A549 (cell line): ENCODE measurements at regions not wholly inside any gene's neighbourhood (a gene's known extent, or its start where the extent isn't known, plus 50 kb on each side); places are given as distances from the start of the nearest gene placed in this dataset.

Source experiments
- ATAC-seq, 2 experiments: fragments of 200-7000 bp in 1 of 2; fragments of >200 bp in 1 of 2; cut with Nextera tagmentation in 1 of 2; cut with Tn5 transposase in 1 of 2; 3 replicates each; pipeline versions ENCODE4 v1.8.0 to v1.9.1; 2018 to 2020; ENCODE audit warnings: mild to moderate bottlenecking in 1 of 2, moderate library complexity in 1 of 2
- CTCF ChIA-PET: fragments of 300-600 bp; sonication (Branson Sonifier 250); formaldehyde crosslinking; extraction: SDS; loops from one replicate; lab custom pipeline; 2021; ENCODE audit warnings: antibody characterized with exemption, inconsistent platforms; lab: Yijun Ruan, JAX
- POLR2A ChIA-PET: fragments of 350-600 bp; formaldehyde crosslinking; extraction: SDS; loops from one replicate; lab custom pipeline; 2021; ENCODE audit warnings: antibody characterized with exemption, inconsistent platforms; lab: Yijun Ruan, JAX
- DNase-seq, 2 experiments: peaks; one replicate each; pipeline versions ENCODE4 v3.0.0 to v3.0.0-alpha.2; 2011 to 2016; ENCODE audit warnings: low read depth in 1 of 2, low spot score in 1 of 2
- FAIRE-seq: peaks from 2 replicates; lab custom pipeline; 2011; peaks lifted over from hg19 to GRCh38; lab: Jason Lieb, UNC
- H3K27ac ChIP-seq, 2 experiments: fragments of >200 bp; sonication (Bioruptor Twin); formaldehyde crosslinking; 3 replicates each; pipeline ENCODE4 v1.5.1; 2016 to 2017
- H3K4me1 ChIP-seq: fragments of >200 bp; sonication (Bioruptor Twin); formaldehyde crosslinking; 3 replicates; pipeline ENCODE4 v1.6.1; 2016
- H3K4me2 ChIP-seq: fragments of >200 bp; sonication (Bioruptor Twin); formaldehyde crosslinking; 3 replicates; pipeline ENCODE4 v1.6.1; 2016
- H3K4me3 ChIP-seq: fragments of >200 bp; sonication (Bioruptor Twin); formaldehyde crosslinking; 3 replicates; pipeline ENCODE4 v1.5.1; 2016
- H3K9me3 ChIP-seq: fragments of >200 bp; sonication (Bioruptor Twin); formaldehyde crosslinking; 3 replicates; pipeline ENCODE4 v1.6.1; 2016
- GATA3 ChIP-seq: IDR thresholded peaks from 2 replicates; pipeline ENCODE4 v1.6.1; 2012; ENCODE audit warnings: borderline replicate concordance
- HOXB13 ChIP-seq: fragments of 250-450 bp; sonication (Bioruptor Pico); IDR thresholded peaks from 2 replicates; pipeline ENCODE4 v1.5.0; 2020; ENCODE audit warnings: low read depth, mild to moderate bottlenecking, moderate library complexity
- MAFK ChIP-seq: fragments of 450-650 bp; IDR thresholded peaks from 2 replicates; pipeline ENCODE4 v1.6.1; 2014; ENCODE audit not compliant: partially characterized antibody
- NR3C1 ChIP-seq: fragments of >200 bp; sonication (Bioruptor Twin); formaldehyde crosslinking; IDR thresholded peaks from 3 replicates; pipeline ENCODE4 v1.6.1; 2017
- POLR2A ChIP-seq: IDR thresholded peaks from 2 replicates; pipeline ENCODE4 v1.6.1; 2012; ENCODE audit warnings: mild to moderate bottlenecking, low read length
- RAD21 ChIP-seq, 2 experiments: fragments of >200 bp in 1 of 2; sonication (Bioruptor Twin) in 1 of 2; formaldehyde crosslinking in 1 of 2; IDR thresholded peaks in 1 of 2; conservative IDR thresholded peaks in 1 of 2; 2 replicates in 1 of 2; 3 replicates in 1 of 2; pipeline ENCODE4 v1.6.1; 2012 to 2018; ENCODE audit warnings: inconsistent platforms in 1 of 2
- RNF2 ChIP-seq: fragments of 200-600 bp; sonication (generic); IDR thresholded peaks from 2 replicates; pipeline ENCODE4 v1.6.1; 2016; ENCODE audit warnings: low read depth, mild to moderate bottlenecking, antibody characterized with exemption, moderate library complexity, borderline replicate concordance
- SMC3 ChIP-seq: fragments of >200 bp; sonication (Bioruptor Twin); formaldehyde crosslinking; IDR thresholded peaks from 3 replicates; pipeline ENCODE4 v1.6.1; 2018; ENCODE audit warnings: inconsistent platforms
- ZFP36 ChIP-seq: fragments of 450-650 bp; IDR thresholded peaks from 2 replicates; pipeline ENCODE4 v1.6.1; 2014; ENCODE audit warnings: borderline replicate concordance; ENCODE audit not compliant: partially characterized antibody
- ZSCAN20 ChIP-seq: fragments of 250-450 bp; sonication (Bioruptor Pico); IDR thresholded peaks from 2 replicates; pipeline ENCODE4 v1.8.0; 2022; ENCODE audit warnings: mild to moderate bottlenecking, moderate library complexity
- WGBS: methylation state at CpG from one replicate; pipeline ENCODE4 v1.1.6; 2017; ENCODE audit errors: missing lambda C conversion rate; 5-methylcytosine and 5-hydroxymethylcytosine counted together
- TF ChIP-seq, protein P1 (sequence below): fragments of >200 bp; sonication (Bioruptor Twin); formaldehyde crosslinking; IDR thresholded peaks from 2 replicates; pipeline ENCODE4 v1.6.1; 2016
- TF ChIP-seq, protein P2 (sequence below): fragments of >200 bp; sonication (Bioruptor Twin); formaldehyde crosslinking; IDR thresholded peaks from 3 replicates; pipeline ENCODE4 v1.5.1; 2016
- TF ChIP-seq, protein P3 (sequence below): fragments of 450-650 bp; IDR thresholded peaks from 2 replicates; pipeline ENCODE4 v1.6.1; 2014; ENCODE audit warnings: antibody characterized with exemption

GRCh38 chr21:38712071-38712470, 93.7 kb upstream of the ETS2 start:
- DNase-seq (peak; percentile 3 to 58), FAIRE-seq (no peak), ATAC-seq (peak; percentile 87)
- TF ChIP-seq RNF2, result no peak
- TF ChIP-seq HOXB13, result no peak
- TF ChIP-seq MAFK, result peak; percentile 3
- TF ChIP-seq, protein P1, sequence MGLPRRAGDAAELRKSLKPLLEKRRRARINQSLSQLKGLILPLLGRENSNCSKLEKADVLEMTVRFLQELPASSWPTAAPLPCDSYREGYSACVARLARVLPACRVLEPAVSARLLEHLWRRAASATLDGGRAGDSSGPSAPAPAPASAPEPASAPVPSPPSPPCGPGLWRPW, result no peak
- peak; percentile 44; the same call in 2 of the 3 replicates for TF ChIP-seq SMC3
- TF ChIP-seq, protein P2, sequence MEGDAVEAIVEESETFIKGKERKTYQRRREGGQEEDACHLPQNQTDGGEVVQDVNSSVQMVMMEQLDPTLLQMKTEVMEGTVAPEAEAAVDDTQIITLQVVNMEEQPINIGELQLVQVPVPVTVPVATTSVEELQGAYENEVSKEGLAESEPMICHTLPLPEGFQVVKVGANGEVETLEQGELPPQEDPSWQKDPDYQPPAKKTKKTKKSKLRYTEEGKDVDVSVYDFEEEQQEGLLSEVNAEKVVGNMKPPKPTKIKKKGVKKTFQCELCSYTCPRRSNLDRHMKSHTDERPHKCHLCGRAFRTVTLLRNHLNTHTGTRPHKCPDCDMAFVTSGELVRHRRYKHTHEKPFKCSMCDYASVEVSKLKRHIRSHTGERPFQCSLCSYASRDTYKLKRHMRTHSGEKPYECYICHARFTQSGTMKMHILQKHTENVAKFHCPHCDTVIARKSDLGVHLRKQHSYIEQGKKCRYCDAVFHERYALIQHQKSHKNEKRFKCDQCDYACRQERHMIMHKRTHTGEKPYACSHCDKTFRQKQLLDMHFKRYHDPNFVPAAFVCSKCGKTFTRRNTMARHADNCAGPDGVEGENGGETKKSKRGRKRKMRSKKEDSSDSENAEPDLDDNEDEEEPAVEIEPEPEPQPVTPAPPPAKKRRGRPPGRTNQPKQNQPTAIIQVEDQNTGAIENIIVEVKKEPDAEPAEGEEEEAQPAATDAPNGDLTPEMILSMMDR, result peak; percentile 49
- TF ChIP-seq RAD21 (conservative IDR thresholded peaks at IDR 0.05 in 1 of 2, IDR thresholded peaks at IDR 0.05 in 1 of 2), result peak; percentile 36 to 41; a peak in 3 of 5 replicates
- Histone ChIP-seq H3K4me1 (no peaks in the 10 kb centered on the region), H3K9me3 (no peaks in the 10 kb centered on the region), H3K4me2 (no peak overlapping the region), H3K27ac (no peak overlapping the region), H3K4me3 (no peak overlapping the region)
- CTCF ChIA-PET, result interaction anchor here (0.7 to 2.5 kb wide), 16 partner anchors 8 to 460 kb away, joined by 3 to 6 read pairs (median 3); no protein-coding TSS in a partner anchor
- 37% methylated on average over 1 of the region's 1 CpG for WGBS
- POLR2A ChIA-PET, result no interaction called here

GRCh38 chr21:38712664-38713063, 93.1 kb upstream of the ETS2 start:
- TF ChIP-seq, protein P3, sequence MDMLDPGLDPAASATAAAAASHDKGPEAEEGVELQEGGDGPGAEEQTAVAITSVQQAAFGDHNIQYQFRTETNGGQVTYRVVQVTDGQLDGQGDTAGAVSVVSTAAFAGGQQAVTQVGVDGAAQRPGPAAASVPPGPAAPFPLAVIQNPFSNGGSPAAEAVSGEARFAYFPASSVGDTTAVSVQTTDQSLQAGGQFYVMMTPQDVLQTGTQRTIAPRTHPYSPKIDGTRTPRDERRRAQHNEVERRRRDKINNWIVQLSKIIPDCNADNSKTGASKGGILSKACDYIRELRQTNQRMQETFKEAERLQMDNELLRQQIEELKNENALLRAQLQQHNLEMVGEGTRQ, result no peak
- no peak for TF ChIP-seq POLR2A
- no peak for TF ChIP-seq ZFP36
- no peak for TF ChIP-seq GATA3
- TF ChIP-seq NR3C1, result no peak
- TF ChIP-seq, protein P2, result no peak
- FAIRE-seq (no peak), DNase-seq (no peak), ATAC-seq (no peak)
- Histone ChIP-seq H3K4me1 (no peaks in the 10 kb centered on the region), H3K9me3 (no peaks in the 10 kb centered on the region), H3K27ac (no peak overlapping the region), H3K4me3 (no peak overlapping the region), H3K4me2 (no peak overlapping the region)
- POLR2A ChIA-PET, result no interaction called here
- WGBS, result 89% methylated on average over 3 of the region's 3 CpGs
- CTCF ChIA-PET, result interaction anchor here (0.9 to 2.5 kb wide), 9 partner anchors 10 to 459 kb away, joined by 3 to 6 read pairs (median 3); no protein-coding TSS in a partner anchor

DNA sequence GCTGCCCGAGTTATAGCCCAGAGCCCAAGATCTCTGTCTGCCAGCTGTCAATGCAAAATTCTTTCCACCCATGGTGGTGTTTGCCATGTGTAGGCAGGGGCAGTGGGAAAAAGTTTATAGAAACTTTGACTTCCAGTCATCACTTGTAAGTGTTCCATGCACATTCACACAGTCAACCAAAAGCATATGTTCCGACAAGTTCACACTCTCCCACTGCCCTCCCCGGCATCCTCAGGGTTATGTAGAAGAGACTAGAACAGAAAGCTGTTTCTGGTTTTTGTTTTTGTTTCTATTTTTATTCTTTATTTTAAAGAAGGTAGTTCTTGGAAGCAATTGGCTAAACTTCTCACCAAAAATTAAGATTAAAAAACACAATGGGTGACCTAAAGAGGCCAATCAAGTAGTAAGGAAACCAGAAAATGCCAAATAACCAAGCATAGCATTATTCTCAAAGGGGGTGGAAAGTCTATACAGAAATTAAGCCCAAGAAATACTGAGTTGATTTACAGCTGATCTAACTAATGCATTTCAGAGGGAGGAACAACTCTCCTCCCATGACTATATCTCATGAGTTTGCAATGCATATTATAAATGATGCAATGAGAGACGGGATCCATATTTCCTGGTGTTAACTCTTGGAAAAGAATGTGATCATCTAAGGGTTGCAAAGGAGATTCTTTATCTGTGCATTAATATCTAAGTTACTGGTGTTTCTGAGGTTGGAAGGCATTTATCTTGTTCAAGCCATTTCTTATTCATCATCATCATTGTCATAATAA, 91.5 kb upstream of the ETS2 start:
- POLR2A ChIA-PET, result no interaction called here
- H3K4me3 ChIP-seq, result no peak overlapping the region
- no peak for TF ChIP-seq ZSCAN20 (CRISPR knock-in tag)
- TF ChIP-seq, all 56 proteins: peak for 0
- Histone ChIP-seq H3K27ac (no peak overlapping the region), H3K9me3 (no peaks in the 10 kb centered on the region), H3K4me1 (no peaks in the 10 kb centered on the region), H3K4me2 (no peak overlapping the region)
- FAIRE-seq (no peak), DNase-seq (no peak), ATAC-seq (no peak)
- 63% methylated on average over 4 of the region's 4 CpGs for WGBS
- CTCF ChIA-PET, result no interaction called here
